HUDEP-2 (cell line): ENCODE measurements at regions not wholly inside any gene's neighbourhood (a gene's known extent, or its start where the extent isn't known, plus 50 kb on each side); places are given as distances from the start of the nearest gene placed in this dataset.

Experiments
- DNase-seq, 76 experiments: peaks; one replicate each; lab custom pipeline; 2025; ENCODE audit not compliant: unreplicated experiment in 76 of 76; lab: John Stamatoyannopoulos, UW

DNA sequence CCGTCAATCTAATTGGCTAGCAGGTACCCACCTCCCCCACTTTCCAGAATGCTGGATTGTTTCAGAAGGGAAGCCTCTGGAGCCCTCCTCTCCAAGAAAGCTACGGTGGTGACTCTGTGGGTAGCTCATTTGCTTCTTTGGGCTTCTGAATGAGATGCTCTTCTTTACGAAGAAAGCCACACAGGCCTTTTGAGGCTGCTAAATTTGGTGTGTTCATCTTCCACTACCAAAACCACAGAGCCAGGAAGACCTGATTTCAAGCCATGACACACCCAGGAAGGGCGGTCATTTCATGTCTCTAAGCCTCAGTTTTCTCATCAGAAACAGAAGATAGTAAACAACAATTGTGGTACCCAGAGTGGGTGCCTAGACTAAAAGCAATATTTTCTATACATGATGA is 901.2 kb downstream of the KCNMA1 start:
- no peak for DNase-seq

DNA sequence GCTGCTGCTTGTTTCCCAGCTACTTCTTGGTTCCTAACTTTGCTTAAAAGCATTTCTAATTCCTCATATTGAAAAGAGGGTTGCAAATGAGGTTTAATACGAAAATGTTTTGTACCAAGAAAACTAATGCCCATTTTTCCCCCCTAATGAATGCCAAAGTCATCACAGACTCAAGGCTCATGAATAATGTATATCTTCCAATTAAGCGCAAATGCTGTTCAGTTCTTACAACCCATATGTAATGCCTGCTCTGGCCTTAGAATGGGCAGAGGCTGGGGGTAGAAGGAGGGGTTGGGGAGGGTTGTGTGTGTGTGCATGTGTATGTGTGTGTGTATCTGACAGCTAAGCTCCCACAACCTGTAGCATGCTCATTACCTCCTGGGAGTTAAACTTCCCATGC is 901.7 kb downstream of the KCNMA1 start:
- no peak for DNase-seq

DNA sequence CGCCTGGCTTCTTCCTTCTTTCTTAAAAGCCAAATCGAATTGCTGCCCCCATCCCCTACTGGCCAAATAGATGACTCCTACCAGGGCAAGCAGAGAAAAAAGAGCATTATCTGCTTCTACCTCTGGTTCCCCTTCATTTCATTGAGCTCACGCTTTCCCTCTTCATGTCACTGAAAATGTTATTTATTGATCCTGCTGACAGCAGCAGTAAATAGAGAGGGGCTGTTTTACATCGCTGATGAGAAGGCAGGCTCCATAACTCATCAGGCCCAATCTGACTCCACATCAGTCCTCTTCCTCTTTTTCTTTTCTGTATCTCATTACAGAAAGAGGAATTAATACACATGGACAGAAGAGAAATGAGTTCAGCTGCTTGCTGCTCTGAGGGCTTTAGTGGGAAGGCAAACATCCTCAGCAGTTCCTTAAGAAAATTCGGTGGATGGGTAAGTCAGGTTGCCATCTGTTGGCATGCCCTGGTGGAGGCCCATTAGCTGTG is 904.1 kb downstream of the KCNMA1 start:
- no peak for DNase-seq

DNA sequence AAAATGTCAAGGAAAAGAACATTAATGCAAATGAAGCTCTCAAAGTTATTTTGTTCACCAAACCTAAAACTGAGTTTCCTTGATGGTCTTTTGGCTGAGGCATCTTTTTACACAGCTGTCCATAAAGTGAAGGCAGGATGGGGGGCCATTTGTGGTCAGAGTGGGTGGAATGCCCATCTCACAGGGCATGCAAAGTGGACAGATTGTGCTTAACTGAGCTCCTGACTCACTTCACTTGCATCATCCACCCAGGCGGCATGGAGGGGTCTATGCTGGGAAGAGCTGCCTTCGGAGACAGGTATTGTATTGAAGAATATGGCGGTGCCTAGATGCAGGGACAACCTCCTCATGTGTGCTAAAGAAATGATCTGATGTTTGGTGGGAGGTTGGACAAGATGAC is 905.3 kb downstream of the KCNMA1 start:
- no peak for DNase-seq

DNA sequence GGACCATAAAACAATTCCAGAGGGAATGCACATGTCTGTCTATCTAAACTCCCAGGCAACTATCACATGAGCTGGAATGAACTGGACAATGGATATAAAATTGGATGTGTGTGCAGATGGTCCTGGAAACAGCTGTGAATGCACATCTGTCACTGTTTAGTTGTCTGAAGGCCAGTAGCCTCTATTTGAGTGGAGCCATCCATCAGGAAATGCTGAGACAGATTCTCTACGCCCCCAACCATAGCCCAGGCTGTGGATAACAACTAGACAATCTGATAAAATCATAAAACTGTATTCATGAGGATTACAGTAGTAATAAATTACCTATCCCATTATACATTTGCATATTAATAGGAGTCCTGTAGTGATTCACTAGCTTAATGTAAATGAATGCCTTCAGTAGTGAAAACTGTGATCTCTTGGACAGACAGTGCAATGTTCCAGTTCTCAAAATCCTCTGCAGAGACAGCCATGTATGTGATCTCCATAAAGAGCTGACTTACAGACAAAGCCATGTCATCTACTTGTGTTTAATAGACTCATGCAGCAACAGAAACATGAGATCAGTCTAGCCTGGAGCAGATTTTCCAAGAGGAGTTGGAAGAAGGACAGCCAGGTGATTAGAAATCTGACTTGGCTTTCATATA is 907.6 kb downstream of the KCNMA1 start:
- DNase-seq, result no peak

DNA sequence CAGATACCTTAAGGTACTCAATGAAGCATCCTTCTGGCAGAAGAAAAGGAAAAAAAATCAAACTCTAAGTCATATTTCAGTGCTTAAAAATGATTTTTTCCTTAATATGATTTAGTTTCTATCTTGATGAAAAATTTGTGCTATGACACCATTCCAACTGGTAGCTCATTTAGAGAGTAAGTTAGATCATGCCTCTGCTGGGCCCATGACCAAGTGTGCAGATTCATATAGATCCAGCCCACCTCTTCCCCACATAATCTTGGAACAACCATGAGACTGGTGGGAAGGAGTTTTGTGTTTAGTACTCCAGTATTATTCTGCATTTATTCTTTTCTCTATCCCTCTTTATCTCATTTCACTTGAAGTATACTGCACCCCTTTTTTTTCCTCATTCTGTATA is 908.3 kb downstream of the KCNMA1 start:
- no peak for DNase-seq

DNA sequence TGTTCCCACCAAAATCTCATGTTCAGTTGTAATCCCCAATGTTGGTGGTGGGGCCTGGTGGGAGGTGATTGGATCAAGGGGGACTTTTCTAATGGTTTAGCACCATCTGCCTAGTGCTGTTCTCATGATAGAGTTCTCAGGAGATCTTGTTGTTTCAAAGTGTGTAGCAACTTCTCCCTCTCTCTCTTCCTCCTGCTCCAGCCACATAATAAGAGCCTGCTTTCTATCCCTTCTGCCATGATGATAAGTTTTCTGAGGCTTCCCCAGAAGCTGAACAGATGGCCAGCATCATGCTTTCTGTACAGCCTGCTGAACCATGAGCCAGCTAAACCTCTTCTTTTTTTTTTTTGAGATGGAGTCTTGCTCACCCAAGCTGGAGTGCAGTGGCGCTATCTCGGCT is 910.6 kb downstream of the KCNMA1 start:
- DNase-seq, result no peak

DNA sequence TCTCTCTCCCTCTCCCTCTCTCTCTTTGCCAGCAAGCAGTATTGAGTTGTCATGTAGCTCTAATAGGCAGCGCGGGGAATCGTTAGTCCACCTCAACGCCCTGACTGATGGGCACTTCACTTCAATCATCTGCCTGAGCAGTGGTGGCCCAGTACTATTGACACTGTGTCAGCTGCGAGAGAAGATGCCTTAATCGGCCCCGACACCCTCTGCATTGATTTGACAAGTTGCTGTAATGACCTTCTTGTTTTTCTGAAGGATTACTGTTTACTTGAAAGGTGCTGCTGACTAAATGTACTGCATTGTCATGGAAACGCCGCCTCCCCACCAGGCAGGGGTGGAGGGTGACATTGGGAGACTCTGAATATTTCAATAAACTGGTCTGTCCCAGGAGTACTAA is 913.8 kb downstream of the KCNMA1 start:
- no peak for DNase-seq

DNA sequence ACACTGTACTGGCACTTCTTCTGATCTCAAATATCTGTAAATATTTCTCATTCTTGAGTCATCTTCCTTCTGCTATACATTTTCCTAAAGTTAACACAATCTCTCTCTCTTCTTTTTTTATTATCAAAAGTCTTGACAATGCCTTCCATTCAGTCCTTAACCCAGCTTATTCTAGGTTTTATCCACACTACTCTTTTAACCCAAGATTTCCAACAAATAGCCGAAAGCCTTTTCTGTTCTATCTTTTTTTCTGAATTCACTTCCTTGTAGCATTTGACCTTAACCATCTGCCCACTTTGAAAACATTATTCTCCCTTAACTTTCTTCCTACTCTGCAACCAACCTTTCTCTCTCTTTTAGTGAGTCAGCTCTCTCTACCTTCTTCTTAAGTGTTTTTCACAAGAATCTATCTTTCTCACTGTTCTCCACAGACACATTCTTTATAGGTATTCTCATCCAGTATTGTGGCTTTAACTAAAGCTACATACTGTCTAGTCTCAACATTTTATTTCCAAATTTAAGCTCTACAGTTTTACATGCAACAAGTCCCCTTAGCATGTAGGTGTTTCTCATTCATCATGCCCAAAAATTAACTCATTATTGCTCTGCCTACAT is 915.6 kb downstream of the KCNMA1 start:
- DNase-seq, result no peak

DNA sequence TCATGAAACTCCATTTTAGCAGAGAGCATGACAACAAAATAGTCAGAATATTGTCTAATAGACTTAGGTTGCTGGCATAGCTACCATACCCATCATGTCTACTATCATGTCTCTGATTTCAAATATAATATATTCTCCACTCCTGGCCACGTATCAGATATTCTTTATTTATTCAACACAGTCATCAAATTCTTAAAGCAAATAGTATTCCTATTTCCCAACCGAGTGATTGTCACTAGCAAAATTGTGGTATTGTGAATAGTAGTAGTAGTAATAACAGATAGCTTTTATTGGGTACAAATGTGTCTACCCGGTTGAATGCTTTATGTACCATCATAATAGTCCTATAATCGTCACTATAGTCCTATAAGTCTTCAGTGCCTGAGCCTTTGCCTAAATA is 918.6 kb downstream of the KCNMA1 start:
- DNase-seq, result no peak

DNA sequence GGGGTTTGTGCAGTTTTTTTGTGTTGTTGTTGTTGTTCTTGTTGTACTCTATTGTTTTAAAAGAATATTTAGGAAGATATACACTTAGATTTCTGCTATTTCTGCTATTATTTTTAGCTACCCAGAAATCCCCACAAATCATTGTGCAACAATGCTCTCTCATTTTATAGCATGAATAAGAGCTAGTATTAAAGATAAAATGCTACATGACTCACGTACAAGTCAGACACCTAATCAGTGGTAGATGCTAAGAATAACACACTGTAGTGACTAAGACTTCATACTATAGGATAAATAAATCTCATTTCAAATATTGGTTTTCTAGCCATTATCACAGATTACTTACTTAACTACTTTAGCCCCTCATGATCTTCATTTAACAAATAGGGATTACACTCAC is 920.5 kb downstream of the KCNMA1 start:
- DNase-seq, result no peak

DNA sequence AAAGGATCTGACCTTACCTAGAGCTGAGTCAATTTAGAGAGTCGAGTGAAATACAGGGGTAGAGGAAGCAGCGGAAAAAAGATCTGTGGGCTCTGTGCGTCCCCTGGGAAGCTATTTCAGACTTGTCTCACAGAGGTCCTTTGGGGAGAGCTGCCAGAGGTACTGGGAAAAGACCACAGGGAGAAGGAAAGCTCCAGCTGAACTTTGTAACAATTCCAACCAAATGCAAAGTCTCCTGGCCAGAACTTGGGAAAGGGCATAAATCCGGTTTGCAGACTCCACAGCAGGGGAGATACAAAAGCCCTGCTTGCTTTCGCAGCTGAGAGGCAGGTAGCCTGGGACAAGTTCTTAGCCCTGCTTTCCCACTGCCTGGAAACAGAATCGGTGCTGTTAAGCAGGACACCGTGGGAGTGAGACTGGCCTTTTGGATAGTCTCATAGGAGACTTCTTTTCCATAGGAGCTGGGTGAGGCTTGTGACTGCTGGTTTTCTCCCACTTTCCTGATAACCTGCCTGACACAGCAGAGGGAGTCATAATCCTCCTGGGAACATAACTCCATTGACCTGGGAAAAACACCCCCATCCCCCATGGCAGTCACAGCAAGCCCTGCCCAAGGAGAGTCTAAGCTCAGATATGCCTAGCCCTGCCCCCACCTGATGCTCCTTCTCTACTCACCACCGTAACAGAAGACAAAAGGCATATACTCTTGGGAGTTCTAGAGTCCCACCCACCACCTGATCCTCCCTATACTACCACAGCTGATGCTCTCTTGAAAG is 926.2 kb downstream of the KCNMA1 start:
- no peak for DNase-seq

DNA sequence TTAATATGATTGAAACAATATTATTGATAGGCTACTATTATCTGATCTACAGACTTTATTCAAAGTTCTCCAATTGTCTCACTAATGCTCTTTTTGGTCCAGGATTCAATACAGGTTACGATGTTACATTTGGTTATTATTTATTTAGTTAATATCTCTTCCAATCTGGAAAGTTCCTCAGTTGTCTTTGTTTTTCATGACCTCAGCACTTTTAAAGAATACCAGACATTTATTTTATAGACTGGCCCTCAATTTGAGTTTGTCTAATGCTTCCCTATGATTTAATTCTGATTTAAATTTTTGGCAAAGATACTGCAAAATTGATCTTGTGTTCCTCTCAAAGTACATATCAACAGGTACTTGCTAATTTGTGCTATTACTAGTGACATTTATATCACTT is 937.4 kb downstream of the KCNMA1 start:
- no peak for DNase-seq

DNA sequence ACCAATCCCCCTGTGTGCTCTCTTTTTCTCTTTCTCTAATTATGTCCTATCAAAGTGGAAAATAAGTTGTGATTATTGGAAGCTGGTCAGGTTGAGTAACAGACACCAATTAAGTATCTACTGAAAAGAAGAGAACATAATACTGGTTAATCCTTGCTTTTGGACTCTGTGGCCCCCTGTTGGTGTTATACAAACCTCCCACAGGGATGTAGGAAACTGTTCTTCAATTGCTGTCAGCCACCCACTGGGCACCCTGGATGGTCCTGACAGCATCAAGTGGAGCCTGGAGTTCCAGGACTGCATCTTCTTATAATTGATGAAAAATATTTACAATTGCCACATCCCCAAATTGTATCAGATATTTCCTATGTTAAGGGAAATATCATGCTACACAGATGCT is 939.7 kb downstream of the KCNMA1 start:
- DNase-seq, result no peak

DNA sequence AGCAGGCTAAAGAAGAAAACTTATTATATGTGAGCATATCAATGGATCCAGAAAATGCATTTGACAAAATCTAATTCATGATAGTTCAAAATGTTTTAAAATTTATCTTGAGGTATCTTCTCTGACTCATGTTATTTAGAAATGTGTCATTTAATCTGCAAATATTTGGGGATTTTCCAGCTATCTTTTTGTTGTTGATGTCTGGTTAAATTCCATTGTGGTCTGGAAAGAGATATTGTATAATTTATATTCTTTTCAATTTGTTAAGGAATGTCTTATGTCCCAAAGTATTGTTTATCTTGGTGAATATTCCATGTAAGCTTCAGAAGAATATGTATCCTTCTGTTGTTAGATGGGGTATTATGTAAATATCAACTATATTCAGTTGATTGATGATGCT is 942.5 kb downstream of the KCNMA1 start:
- DNase-seq, result no peak

DNA sequence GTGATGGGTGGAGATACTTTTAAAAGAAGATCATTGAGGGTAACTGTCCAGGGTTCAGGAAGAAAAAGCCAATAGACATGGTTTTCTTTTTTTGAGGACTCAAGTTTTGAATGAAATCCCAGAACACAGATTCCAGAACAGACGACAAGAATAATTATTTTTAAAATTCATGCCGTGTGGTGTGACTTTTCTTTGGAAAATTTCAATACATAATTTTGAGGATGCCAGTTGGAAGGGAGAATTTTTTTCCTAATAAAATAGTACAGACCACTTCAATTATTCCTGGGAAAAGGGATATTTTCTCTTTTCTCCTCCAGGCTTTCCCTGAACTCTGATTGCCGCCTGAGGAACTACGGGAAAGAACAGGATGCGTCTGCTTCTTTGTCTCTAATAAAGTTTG is 951.4 kb downstream of the KCNMA1 start:
- DNase-seq, result no peak

DNA sequence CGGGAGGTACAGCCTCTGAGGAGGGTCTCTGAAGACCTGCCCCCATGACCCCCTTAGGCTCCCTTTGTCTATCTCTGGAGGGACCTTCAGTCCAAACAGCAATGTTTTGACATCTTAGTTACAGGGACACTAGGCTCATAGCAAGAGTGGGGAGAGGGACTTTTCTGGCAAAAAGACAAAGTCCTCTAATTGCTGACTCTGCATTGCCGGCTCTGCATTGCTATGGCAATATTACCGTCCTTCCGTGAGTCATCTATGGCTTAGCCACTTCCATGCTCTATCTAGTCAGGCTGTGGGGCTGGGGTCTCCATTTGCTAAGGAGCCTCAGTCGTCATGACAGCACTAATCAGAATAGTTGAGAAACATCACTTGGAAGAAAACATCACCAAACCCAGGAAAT is 952.6 kb downstream of the KCNMA1 start:
- no peak for DNase-seq

DNA sequence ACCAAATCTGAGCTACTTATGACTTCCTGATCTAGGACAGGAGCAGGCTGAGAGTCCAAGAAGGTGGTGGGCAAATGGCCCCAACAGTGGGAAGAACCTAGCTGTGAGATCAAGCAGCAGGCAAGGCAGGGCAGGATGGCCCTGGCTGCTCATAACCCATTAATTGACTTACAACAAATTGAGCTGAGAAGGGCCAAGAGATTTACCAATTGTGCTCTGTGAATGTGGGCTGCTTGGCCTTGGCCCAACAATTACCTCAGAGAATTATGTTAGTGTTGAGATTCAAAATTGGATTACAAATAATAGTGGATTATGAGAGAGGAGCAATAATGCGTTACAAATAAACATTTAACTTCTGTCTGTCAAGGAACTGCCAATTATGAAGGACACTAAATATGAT is 956.5 kb downstream of the KCNMA1 start:
- DNase-seq, result no peak

DNA sequence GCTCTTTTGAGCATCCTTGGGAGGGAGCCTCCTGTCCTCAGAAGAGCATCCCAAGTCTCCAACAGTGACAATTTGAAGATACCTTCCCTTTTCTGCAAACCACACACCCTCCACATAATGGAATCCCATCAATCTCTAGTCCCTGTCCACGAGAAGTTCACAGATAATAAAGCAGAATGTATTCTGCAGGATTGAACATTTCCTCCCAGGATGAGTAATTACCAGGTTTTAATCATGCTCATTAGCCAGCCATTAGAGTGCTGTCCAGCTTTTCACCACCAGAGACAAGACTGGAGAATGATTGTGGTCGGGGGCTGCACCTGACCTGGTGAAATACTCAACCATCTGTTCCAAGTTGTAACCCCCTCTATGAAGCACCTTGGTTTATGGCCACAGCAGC is 958.6 kb downstream of the KCNMA1 start:
- DNase-seq, result no peak

DNA sequence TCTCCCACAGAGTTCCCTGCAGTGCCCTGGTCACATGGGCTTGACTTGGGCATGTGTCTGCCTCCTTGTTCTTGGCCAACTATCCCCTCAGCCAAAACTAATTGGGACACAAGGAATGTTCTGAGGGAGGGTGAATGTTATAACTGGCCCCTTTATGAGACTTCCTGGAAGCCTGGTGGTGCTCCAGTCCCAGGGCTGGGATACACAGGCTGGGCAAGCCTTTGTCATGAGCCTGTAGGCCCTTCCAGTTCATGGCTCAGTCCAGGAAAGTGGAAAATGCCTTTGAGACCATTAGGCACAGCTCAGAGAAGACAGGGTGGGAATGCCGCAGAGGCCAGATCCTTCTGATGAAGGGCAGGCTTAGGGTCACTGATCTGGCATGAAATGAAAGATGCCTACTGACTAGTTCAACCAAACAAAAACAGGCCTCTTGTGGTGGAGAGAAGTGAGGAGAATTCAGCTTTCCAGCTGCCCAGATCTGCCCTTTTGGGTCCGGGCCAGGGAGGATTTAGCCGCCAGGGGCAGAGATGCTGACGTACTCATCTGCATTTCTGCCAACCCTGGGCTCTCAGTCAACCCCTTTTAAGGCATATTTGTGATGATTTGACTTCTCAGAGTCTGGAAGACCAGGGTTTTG is 961.5 kb downstream of the KCNMA1 start:
- DNase-seq, result no peak

DNA sequence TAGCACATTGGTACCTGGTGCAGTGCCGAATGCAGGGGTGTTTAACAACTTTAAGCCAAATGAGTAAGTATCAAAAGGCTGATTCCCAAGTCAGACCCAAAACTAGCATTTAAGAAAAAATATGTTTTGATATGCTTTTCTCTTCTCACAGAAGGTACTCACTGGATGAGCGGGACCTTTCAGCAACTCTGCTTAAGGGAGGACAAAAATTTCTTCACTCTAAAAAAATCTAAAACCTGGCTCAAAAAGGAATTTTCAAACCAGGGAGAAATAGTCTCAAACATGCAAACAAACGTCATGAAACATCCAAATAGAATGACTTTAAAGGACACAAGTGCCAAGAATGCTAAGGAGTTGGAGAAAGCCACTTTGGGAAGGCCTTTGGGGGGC is 962.1 kb downstream of the KCNMA1 start:
- no peak for DNase-seq
